Stimulated activated CD8-positive, alpha-beta memory T cell treated with anti-CD3 and anti-CD28 coated beads, Interleukin-15, amount 100 ng/mL, for 4 hours (primary cell): ENCODE measurements at regions not wholly inside any gene's neighbourhood (a gene's known extent, or its start where the extent isn't known, plus 50 kb on each side); places are given as distances from the start of the nearest gene placed in this dataset.
"Not testable (repeated sequence)": the region's sequence is repeated elsewhere in the genome, so short reads cannot be mapped to it uniquely, and the experiment has no call there.

Experiments
- DNase-seq, 2 donors: peaks; one replicate each; pipeline ENCODE4 v3.0.0-alpha.2; 2020; ENCODE audit warnings: low read depth in 2 of 2

GRCh38 chr4:14361084-14361483 lies 641.2 kb upstream of the CPEB2 start:
- DNase-seq = no peak

- DNase-seq = no peak
Measured at GRCh38 chr4:14362385-14362784, 639.9 kb upstream of the CPEB2 start.

DNA sequence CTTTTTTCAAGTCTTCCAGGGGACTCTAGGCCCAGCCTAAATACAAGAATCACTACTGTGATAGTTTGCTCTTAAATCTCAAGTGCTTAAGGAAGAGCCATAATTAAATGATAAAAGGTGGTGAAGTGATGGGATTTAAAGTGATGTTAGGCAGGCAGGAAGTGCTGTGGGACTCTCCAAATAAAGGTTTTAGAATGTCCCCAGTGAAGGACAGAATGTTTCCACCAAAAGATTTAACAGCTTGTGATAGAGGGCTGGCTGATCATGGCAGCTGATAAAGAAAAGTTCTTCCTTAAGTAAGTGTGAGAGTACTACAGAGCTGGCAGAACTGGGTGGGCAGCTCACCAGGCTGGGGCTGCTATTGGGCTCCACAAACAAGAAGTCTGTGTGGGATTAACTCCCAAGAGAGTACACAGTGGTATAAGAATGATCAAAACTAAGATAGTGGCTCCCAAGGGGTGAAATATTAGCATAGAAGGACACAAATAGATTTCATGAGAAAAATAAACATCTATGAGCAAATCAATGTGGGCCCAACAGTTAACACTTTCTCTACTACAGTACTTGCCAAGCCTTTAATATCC lies 637.2 kb upstream of the CPEB2 start:
- DNase-seq = no peak

DNA sequence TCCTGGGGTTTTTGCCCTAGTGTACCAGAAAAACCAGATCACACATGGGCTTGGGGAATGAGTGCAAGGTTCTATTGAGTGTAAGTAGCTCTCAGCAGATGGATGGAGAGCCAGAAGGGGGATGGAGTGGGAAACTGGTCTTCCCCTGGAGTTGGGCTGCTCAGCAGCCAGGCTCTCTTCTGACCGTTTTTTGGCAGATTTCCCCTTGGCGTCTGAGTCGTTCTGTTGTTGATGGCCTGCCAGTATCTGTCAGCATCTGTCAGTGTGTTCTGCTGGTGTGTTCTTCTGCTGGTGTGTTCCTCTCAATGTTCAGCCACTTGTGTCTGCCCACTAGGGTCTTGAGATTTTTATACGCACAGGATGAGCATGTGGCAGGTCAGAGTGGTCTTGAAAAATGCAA lies 633.9 kb upstream of the CPEB2 start:
- DNase-seq = no peak

GRCh38 chr4:14371131-14371530 lies 631.1 kb upstream of the CPEB2 start:
- DNase-seq = no peak

- DNase-seq = no peak
Measured at GRCh38 chr4:14375816-14376215, 626.5 kb upstream of the CPEB2 start.

GRCh38 chr4:14379183-14379582 lies 623.1 kb upstream of the CPEB2 start:
- DNase-seq = no peak

- no peak for DNase-seq
Measured at GRCh38 chr4:14383652-14384051, 618.6 kb upstream of the CPEB2 start.

GRCh38 chr4:14384824-14385223 lies 617.5 kb upstream of the CPEB2 start:
- no peak for DNase-seq

DNA sequence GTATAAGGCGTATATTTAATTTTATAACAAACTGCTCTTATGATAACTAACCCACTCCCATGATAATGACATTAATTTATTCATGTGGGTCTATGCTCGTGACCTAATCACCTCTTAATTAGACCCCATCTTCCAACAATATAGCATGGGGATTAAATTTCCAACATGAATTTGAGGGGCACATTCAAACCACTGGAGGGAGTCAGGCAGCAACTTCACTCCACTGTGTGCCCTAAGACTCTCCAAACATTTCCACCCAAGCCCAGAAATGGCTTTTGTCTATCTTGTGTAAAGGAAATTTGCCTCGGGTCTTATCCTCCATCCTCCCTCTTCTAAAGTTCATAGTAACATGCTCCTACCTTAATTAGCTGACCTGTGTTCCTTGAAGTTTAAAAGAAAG lies 616.1 kb upstream of the CPEB2 start:
- DNase-seq = no peak

DNA sequence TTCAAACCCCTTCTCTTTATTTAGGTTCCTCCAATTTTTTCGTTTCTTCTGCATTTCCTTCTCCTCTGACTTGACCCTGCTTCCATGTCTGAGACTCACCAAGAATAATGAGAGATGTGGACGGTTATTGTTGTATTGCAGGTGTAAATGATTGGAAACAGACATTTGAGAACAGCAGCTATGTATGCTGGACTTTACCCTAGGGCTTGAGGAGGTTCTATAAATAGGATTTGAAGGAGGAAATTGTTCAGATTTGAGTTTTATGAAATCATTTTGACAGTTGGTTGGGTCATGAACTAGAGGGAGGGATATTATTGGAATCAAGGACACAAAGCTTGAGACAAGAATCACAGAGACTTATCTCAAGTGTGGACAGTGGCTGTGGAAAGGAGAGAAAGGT lies 614.6 kb upstream of the CPEB2 start:
- DNase-seq = no peak

- no peak for DNase-seq
Measured at GRCh38 chr4:14392378-14392777, 609.9 kb upstream of the CPEB2 start.

DNA sequence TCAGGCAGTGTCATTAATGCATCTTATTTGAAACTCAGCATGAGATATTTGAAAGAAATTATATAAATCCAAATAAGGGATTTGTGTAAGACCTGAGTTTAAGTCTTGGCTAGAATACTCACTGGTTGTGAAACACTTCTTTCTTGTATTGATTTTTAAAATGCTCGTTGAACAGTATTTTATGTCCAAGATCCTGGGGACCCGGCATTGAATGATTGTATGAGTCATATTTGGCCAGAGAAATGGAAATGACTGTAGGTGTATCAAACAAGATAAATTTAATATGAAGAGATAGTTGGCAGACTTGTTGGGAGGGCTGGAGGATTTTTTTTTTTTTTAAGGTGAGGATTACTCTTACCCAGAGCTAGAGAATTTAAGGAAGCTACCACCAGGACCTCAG lies 606.1 kb upstream of the CPEB2 start:
- no peak for DNase-seq

GRCh38 chr4:14399848-14400247 lies 602.4 kb upstream of the CPEB2 start:
- DNase-seq = no peak

DNA sequence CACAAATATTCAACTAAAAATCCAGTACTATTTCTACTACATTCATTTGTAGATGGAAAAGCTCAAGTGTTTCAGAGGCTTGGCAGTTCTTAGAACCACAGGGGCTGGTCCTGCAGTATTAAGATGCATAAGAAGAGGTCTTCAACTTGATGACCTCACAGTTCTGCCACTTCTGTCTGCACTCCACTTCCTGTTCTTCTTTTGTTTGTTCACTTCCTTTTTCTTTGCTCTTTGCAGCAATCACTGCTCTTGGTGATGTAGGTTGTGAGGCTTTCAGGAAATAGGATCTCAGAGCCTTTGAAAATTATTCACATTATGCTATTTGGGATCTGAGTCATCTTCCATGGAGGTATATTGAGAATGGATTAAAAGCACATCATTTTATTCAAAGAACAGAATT lies 602.0 kb upstream of the CPEB2 start:
- DNase-seq = no peak

GRCh38 chr4:14403132-14403531 lies 599.1 kb upstream of the CPEB2 start:
- DNase-seq = no peak

DNA sequence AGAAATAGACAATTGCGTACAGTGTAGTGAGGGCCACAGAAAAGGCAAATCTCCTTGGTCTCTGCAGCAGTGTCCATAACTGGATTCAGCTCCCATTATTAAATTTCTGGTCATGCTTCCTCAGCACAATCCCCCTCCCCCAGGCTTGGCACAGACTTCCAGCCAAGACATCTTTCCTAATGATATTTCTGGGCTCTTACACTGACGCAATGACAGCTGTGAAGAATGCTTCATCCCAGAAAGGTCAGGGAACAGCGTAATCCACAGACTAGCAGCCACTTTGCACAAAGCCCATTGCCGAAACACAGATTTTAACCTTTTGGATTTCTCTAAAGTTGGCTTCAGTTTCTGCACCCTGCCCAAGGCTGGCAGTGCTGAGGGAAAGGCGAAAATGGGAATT lies 597.6 kb upstream of the CPEB2 start:
- DNase-seq = no peak

- no peak for DNase-seq
Measured at GRCh38 chr4:14410516-14410915, 591.8 kb upstream of the CPEB2 start.

- DNase-seq = no peak
Measured at GRCh38 chr4:14415146-14415545, 587.1 kb upstream of the CPEB2 start.

DNA sequence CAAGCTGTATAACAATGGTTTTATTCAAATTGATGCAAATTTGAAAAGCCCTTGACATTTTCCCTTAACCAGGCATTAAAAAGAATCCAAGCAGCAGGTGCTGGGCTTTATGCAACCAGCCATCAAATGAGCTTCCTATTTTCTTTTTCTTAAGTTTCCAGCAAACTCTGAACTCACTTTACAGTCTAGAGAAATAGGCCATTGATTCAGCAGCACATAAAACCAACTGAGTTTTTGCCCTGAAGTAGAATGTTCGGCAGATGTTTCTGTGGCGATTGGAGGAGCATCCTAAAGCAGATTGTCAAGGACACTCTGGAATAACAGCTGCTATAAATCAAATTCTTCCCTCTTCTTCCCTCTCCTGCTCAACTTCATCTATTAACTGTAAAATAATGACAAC lies 582.8 kb upstream of the CPEB2 start:
- no peak for DNase-seq

- not testable (repeated sequence) for DNase-seq
Measured at GRCh38 chr4:14426297-14426696, 576.0 kb upstream of the CPEB2 start.

DNA sequence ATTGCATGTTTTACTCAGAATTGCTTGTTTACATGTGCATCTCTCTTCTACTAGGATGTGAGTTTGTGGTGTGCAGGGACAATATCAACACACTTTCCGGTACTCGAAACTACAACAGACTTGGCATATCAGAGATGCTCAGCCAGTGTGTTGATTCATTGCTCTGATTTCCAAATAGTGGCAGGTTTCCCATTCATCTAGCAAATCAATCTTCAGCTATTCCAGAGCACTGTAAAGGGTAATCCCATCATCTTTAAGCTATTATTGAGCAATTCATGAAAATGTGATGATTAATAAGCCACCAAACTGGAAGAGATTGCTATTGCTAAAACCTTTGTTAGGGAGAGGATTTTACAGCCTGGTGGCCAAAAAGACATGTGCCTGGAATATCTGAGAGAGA lies 574.2 kb upstream of the CPEB2 start:
- DNase-seq = no peak

- DNase-seq = no peak
Measured at GRCh38 chr4:14431155-14432134, 570.8 kb upstream of the CPEB2 start.
